KMS-11 (cell line): ENCODE measurements at regions not wholly inside any gene's neighbourhood (a gene's known extent, or its start where the extent isn't known, plus 50 kb on each side); places are given as distances from the start of the nearest gene placed in this dataset.

ENCODE experiments used
- H2AFZ ChIP-seq: fragments of 200-600 bp; sonication (generic); 2 replicates; pipeline ENCODE4 v1.6.1; 2016; ENCODE audit warnings: antibody characterized with exemption, mixed run types, low read depth
- H3K27ac ChIP-seq: fragments of 200-600 bp; sonication (generic); 2 replicates; pipeline ENCODE4 v1.6.1; 2016; ENCODE audit warnings: mild to moderate bottlenecking, mixed run types
- H3K27me3 ChIP-seq: fragments of 200-600 bp; sonication (generic); 2 replicates; pipeline ENCODE4 v1.6.1; 2017; ENCODE audit warnings: mild to moderate bottlenecking, low read depth, mixed run types, moderate library complexity; ENCODE audit not compliant: insufficient read depth
- H3K36me3 ChIP-seq: fragments of 200-600 bp; sonication (generic); 2 replicates; pipeline ENCODE4 v1.6.1; 2017; ENCODE audit warnings: mild to moderate bottlenecking, mixed run types; ENCODE audit not compliant: insufficient read depth
- H3K4me1 ChIP-seq: fragments of 200-600 bp; sonication (generic); 2 replicates; pipeline ENCODE4 v1.6.1; 2016; ENCODE audit warnings: mild to moderate bottlenecking, low read depth, mixed run types; ENCODE audit not compliant: poor library complexity, severe bottlenecking
- H3K4me2 ChIP-seq: fragments of 200-600 bp; sonication (generic); 2 replicates; pipeline ENCODE4 v1.7.0; 2016; ENCODE audit warnings: mild to moderate bottlenecking, mixed run types
- H3K4me3 ChIP-seq: fragments of 200-600 bp; sonication (generic); IDR thresholded peaks from 2 replicates; pipeline ENCODE4 v1.6.1; 2017; ENCODE audit warnings: low read depth, low read length, mixed read lengths; ENCODE audit not compliant: insufficient read depth
- H3K79me2 ChIP-seq: fragments of 200-600 bp; sonication (generic); 2 replicates; pipeline ENCODE4 v1.6.1; 2016; ENCODE audit warnings: low read depth, mixed run types; ENCODE audit not compliant: insufficient read depth
- H3K9ac ChIP-seq: fragments of 200-600 bp; sonication (generic); 2 replicates; pipeline ENCODE4 v1.6.1; 2016; ENCODE audit warnings: mild to moderate bottlenecking, mixed run types
- H4K20me1 ChIP-seq: fragments of 200-600 bp; sonication (generic); 2 replicates; pipeline ENCODE4 v1.6.1; 2016; ENCODE audit warnings: mild to moderate bottlenecking, mixed run types; ENCODE audit not compliant: insufficient read depth
- CTCF ChIP-seq: fragments of 200-600 bp; sonication (generic); conservative IDR thresholded peaks from 2 replicates; pipeline ENCODE4 v1.6.1; 2017; ENCODE audit warnings: low read depth, mild to moderate bottlenecking, antibody characterized with exemption, low read length, moderate library complexity, mixed read lengths

DNA sequence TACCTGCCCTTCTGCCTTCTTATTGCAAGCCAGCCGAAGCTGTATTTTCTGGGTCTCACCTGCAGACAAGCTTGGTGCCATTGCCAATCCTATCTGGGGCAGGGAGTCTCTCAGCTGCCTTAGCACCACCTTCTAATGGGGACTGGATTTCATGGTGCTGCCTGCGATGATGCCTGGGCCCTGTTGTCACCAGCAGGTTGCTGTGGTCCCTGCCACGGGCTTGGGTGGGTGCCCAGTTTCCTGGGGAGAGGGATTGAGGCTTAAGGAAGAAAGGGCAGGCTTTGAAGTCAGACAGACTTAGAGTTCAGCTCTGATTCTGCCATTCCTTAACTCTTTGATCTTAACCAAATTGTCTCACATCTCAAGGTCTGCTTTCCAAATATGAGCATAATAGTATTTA is 87.4 kb upstream of the CD96 start:
- Histone ChIP-seq H3K4me3 (no peak overlapping the region), H3K9ac (no peak overlapping the region), H3K4me2 (no peak overlapping the region), H3K36me3 (no peaks in the 10 kb centered on the region), H3K27me3 (no peaks in the 10 kb centered on the region), H3K27ac (no peak overlapping the region), H4K20me1 (no peaks in the 10 kb centered on the region), H2AFZ (no peak overlapping the region), H3K4me1 (peaks cover 5% of the 10 kb centered on the region), H3K79me2 (no peaks in the 10 kb centered on the region)
- no peak for TF ChIP-seq CTCF

- Histone ChIP-seq H4K20me1 (no peaks in the 10 kb centered on the region), H2AFZ (no peak overlapping the region), H3K79me2 (no peaks in the 10 kb centered on the region), H3K4me3 (no peak overlapping the region), H3K9ac (no peak overlapping the region), H3K36me3 (no peaks in the 10 kb centered on the region), H3K27ac (no peak overlapping the region), H3K4me2 (no peak overlapping the region), H3K27me3 (no peaks in the 10 kb centered on the region), H3K4me1 (no peaks in the 10 kb centered on the region)
- TF ChIP-seq CTCF, result no peak
Measured at GRCh38 chr3:111465081-111465670, 76.8 kb upstream of the CD96 start.

GRCh38 chr3:111470032-111470431 is 72.0 kb upstream of the CD96 start:
- Histone ChIP-seq H3K27me3 (no peaks in the 10 kb centered on the region), H3K4me1 (no peaks in the 10 kb centered on the region), H3K79me2 (no peaks in the 10 kb centered on the region), H3K36me3 (no peaks in the 10 kb centered on the region), H3K4me3 (no peak overlapping the region), H2AFZ (no peak overlapping the region), H4K20me1 (no peaks in the 10 kb centered on the region), H3K4me2 (no peak overlapping the region), H3K27ac (no peak overlapping the region), H3K9ac (no peak overlapping the region)
- TF ChIP-seq CTCF, result no peak

DNA sequence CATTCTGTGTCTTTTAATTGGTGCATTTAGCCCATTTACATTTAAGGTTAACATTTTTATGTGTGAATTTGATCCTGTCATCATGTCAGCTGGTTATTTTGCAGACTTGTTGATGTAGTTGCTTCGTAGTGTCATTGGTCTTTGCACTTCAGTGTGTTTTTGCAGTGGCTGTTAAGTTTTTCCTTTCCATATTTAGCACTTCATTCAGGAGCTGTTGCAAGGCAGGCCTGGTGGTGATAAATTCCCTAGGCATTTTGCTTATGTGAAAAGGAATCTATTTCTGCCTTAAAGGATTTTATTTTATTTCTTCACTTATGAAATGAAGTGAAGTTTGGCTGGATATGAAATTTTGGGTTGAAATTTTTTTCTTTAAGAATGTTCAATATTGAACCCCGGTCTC is 70.2 kb upstream of the CD96 start:
- Histone ChIP-seq H2AFZ (no peak overlapping the region), H3K79me2 (no peaks in the 10 kb centered on the region), H3K4me1 (no peaks in the 10 kb centered on the region), H3K4me2 (no peak overlapping the region), H3K36me3 (no peaks in the 10 kb centered on the region), H4K20me1 (no peaks in the 10 kb centered on the region), H3K27ac (no peak overlapping the region), H3K27me3 (no peaks in the 10 kb centered on the region), H3K9ac (no peak overlapping the region), H3K4me3 (no peak overlapping the region)
- no peak for TF ChIP-seq CTCF

GRCh38 chr3:111472556-111472955 is 69.4 kb upstream of the CD96 start:
- Histone ChIP-seq H3K9ac (no peak overlapping the region), H3K36me3 (no peaks in the 10 kb centered on the region), H3K27ac (no peak overlapping the region), H3K27me3 (no peaks in the 10 kb centered on the region), H3K4me2 (no peak overlapping the region), H3K4me3 (no peak overlapping the region), H3K4me1 (no peaks in the 10 kb centered on the region), H4K20me1 (no peaks in the 10 kb centered on the region), H3K79me2 (no peaks in the 10 kb centered on the region), H2AFZ (no peak overlapping the region)
- no peak for TF ChIP-seq CTCF
